ENCODE measurements at regions not wholly inside any gene's neighbourhood (a gene's known extent, or its start where the extent isn't known, plus 50 kb on each side); places are given as distances from the start of the nearest gene placed in this dataset.
"Not testable (repeated sequence)": the region's sequence is repeated elsewhere in the genome, so short reads cannot be mapped to it uniquely, and the experiment has no call there.

DNA sequence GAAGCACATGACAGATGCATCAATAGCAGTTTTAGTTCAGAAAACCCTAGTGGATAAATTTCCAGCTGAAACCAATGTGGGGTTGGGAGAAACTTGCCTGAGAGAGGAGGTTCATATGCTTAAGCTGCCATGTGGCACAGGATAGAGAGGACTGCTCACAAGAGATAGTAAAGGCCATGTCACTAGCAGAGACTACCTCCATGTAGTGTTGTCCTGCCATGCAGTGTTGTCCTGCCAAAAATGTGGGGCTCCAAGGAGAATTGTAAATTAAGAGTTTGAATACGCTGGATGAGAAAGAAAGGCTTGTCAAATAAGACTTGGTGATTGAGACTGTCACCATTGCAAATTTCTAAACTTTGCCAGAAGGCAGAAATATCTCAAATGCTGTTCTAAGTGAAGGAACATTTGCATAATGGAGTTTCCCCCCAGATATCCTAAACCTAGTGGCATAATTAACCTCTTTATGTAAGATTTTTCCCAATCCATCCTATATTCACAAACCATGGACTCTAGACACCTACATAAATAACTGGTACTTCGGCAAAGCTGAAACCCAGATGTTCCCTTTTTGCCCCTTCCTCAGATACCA is 938.3 kb upstream of the ALCAM start:
- H3K4me3 ChIP-seq (ENCODE audit: low read depth, low read length) = no peak overlapping the region
- TF ChIP-seq CTCF (IDR thresholded peaks at IDR 0.05; ENCODE audit: low read depth, low read length) (no peak), MYC (IDR thresholded peaks at IDR 0.05; ENCODE audit: low read depth, low read length) (no peak), POLR2A (IDR thresholded peaks at IDR 0.05; ENCODE audit: extremely low read depth, insufficient read length) (no peak)
- TF ChIP-seq, protein P1, sequence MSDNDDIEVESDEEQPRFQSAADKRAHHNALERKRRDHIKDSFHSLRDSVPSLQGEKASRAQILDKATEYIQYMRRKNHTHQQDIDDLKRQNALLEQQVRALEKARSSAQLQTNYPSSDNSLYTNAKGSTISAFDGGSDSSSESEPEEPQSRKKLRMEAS (IDR thresholded peaks at IDR 0.05; ENCODE audit: low read depth, low read length) = no peak
- DNase-seq (ENCODE audit: low read depth) = no peak

DNA sequence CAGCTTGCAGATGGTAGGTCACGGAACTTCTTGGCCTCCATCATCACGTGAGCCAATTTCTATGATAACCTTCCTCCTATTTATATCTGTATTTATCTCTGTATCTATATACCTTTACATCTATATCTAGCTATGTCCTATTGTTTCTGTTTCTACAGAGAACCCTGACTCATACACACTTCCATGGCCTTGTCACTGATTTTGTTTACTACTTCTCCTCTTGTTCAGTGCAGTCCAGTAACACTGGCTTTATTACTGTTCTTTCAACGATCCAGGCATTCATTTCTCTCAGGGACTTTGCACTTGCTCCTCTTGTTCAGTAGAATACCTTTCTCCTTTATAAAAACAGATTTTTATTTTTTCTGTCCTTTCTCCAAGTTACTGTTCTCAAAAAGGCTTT is 937.0 kb upstream of the ALCAM start:
- no peak for DNase-seq (ENCODE audit: low read depth)
- H3K4me3 ChIP-seq (ENCODE audit: low read depth, low read length) = no peak overlapping the region

DNA sequence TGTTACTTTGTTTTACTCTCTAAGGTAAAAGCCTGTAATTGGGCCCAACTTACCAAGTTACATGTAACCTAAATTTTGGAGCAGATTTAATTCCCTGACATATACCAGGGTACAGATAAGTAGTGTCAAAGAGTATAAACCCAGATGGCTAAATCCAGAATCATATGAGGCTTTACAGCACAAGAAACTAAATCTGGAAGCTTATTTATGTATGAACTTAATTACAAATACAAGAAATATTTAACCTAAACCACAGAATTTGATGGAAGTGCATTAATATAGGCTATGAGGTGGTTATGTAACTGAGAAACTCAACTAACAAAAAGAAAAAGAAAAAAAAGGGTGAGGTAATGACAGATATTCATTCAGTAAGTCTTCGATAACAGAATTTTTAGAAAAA is 930.2 kb upstream of the ALCAM start:
- DNase-seq (ENCODE audit: low read depth) = no peak
- no peak for TF ChIP-seq CTCF (IDR thresholded peaks at IDR 0.05; ENCODE audit: low read depth, low read length)
- H3K4me3 ChIP-seq (ENCODE audit: low read depth, low read length) = no peak overlapping the region

More for the DNA sequence above, 937.0 kb upstream of the ALCAM start:
- TF ChIP-seq MYC (IDR thresholded peaks at IDR 0.05; ENCODE audit: low read depth, low read length) = no peak

GRCh38 chr3:104437131-104437750 is 929.5 kb upstream of the ALCAM start:
- H3K4me3 ChIP-seq (ENCODE audit: low read depth, low read length) = no peak overlapping the region
- no peak for TF ChIP-seq CTCF (IDR thresholded peaks at IDR 0.05; ENCODE audit: low read depth, low read length)
- TF ChIP-seq, protein P1 (IDR thresholded peaks at IDR 0.05; ENCODE audit: low read depth, low read length) = no peak
- TF ChIP-seq POLR2A (IDR thresholded peaks at IDR 0.05; ENCODE audit: extremely low read depth, insufficient read length) = no peak
- no peak for TF ChIP-seq MYC (IDR thresholded peaks at IDR 0.05; ENCODE audit: low read depth, low read length)
- DNase-seq (ENCODE audit: low read depth) = no peak

- H3K4me3 ChIP-seq (ENCODE audit: low read depth, low read length) = no peak overlapping the region
- TF ChIP-seq CTCF (IDR thresholded peaks at IDR 0.05; ENCODE audit: low read depth, low read length) (no peak), MYC (IDR thresholded peaks at IDR 0.05; ENCODE audit: low read depth, low read length) (no peak), POLR2A (IDR thresholded peaks at IDR 0.05; ENCODE audit: extremely low read depth, insufficient read length) (no peak)
- TF ChIP-seq, protein P1 (IDR thresholded peaks at IDR 0.05; ENCODE audit: low read depth, low read length) = no peak
- DNase-seq (ENCODE audit: low read depth) = no peak
These were observed 928.8 kb upstream of the ALCAM start for GRCh38 chr3:104437891-104438290.

- no peak for DNase-seq (ENCODE audit: low read depth)
- no peak overlapping the region for H3K4me3 ChIP-seq (ENCODE audit: low read depth, low read length)
- TF ChIP-seq POLR2A (IDR thresholded peaks at IDR 0.05; ENCODE audit: extremely low read depth, insufficient read length) = no peak
- no peak for TF ChIP-seq CTCF (IDR thresholded peaks at IDR 0.05; ENCODE audit: low read depth, low read length)
- no peak for TF ChIP-seq MYC (IDR thresholded peaks at IDR 0.05; ENCODE audit: low read depth, low read length)
- TF ChIP-seq, protein P1 (IDR thresholded peaks at IDR 0.05; ENCODE audit: low read depth, low read length) = no peak
These were observed 928.0 kb upstream of the ALCAM start for GRCh38 chr3:104438706-104439105.

GRCh38 chr3:104445252-104445919 is 921.3 kb upstream of the ALCAM start:
- DNase-seq (ENCODE audit: low read depth); H3K4me3 ChIP-seq (ENCODE audit: low read depth, low read length): not testable (repeated sequence)

Data from NB4 (cell line).